RWPE1 (cell line): ENCODE measurements at regions not wholly inside any gene's neighbourhood (a gene's known extent, or its start where the extent isn't known, plus 50 kb on each side); places are given as distances from the start of the nearest gene placed in this dataset.

Source experiments
- CTCF ChIA-PET: fragments of 350-600 bp; sonication (Branson Sonifier 250); formaldehyde crosslinking; extraction: SDS; loops from one replicate; lab custom pipeline; 2021; lab: Yijun Ruan, JAX
- POLR2A ChIA-PET: fragments of 400-600 bp; formaldehyde crosslinking; extraction: SDS; loops from one replicate; lab custom pipeline; 2020; ENCODE audit warnings: antibody characterized with exemption; ENCODE audit not compliant: low non-redundant PET; lab: Yijun Ruan, JAX
- DNase-seq: peaks from one replicate; pipeline ENCODE4 v3.0.0; 2012; ENCODE audit warnings: low spot score
- H3K27ac ChIP-seq: fragments of 450-650 bp; 2 replicates; pipeline ENCODE4 v1.5.1; 2017
- TF ChIP-seq, protein P1 (sequence below): fragments of 450-650 bp; conservative IDR thresholded peaks from 2 replicates; pipeline ENCODE4 v1.5.1; 2017; ENCODE audit warnings: low read depth, mild to moderate bottlenecking

DNA sequence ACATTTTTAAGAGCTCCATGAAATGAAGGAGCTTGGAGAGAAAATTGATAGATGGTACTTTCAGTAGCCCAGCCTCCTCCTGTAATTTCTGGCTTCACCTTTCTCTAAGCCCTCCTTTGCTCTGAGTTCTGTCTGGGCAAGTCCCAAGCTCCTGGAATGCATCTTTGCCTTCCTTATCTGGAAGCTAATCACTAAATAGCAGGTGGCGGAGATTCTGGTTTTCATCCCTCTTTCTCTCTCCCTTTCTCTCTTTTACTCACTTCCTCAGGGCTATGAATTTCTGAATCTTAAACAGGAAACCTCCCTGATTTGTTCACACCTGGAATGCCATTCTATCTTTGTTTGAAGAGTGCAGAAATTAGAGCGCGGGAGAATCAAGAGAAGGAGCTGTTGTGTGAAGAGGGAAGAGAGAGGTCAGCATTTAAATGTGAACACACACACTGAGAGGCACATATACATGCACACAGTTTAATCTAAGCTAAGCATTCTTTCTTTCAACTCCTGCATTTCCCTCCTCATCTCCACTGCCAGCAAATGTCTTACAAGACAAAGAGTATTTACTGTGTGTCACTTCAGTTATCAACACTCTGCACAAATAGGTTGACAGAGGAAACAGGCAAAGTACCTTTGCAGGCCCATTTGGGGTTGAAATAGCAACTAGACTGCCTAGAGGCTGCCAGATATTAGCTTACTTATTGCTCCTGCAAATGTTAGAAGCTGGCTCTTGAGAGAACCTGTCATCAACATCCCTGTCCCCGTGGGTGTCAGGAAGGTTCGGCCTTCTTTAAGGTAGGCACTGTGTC is 199.4 kb upstream of the CAMK1G start:
- ChIA-PET POLR2A (interaction anchor here (0.6 to 2.8 kb wide), 8 partner anchors 13 to 49 kb away, joined by 3 to 21 read pairs (median 4); no protein-coding TSS in a partner anchor), CTCF (interaction anchor here (0.7 to 1.8 kb wide), 3 partner anchors 29 to 1252 kb away, joined by 3 to 7 read pairs (median 4); no protein-coding TSS in a partner anchor)
- peak; percentile 48 for DNase-seq
- TF ChIP-seq, protein P1, sequence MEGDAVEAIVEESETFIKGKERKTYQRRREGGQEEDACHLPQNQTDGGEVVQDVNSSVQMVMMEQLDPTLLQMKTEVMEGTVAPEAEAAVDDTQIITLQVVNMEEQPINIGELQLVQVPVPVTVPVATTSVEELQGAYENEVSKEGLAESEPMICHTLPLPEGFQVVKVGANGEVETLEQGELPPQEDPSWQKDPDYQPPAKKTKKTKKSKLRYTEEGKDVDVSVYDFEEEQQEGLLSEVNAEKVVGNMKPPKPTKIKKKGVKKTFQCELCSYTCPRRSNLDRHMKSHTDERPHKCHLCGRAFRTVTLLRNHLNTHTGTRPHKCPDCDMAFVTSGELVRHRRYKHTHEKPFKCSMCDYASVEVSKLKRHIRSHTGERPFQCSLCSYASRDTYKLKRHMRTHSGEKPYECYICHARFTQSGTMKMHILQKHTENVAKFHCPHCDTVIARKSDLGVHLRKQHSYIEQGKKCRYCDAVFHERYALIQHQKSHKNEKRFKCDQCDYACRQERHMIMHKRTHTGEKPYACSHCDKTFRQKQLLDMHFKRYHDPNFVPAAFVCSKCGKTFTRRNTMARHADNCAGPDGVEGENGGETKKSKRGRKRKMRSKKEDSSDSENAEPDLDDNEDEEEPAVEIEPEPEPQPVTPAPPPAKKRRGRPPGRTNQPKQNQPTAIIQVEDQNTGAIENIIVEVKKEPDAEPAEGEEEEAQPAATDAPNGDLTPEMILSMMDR = no peak
- peak overlapping the region; percentile 87 for H3K27ac ChIP-seq

DNA sequence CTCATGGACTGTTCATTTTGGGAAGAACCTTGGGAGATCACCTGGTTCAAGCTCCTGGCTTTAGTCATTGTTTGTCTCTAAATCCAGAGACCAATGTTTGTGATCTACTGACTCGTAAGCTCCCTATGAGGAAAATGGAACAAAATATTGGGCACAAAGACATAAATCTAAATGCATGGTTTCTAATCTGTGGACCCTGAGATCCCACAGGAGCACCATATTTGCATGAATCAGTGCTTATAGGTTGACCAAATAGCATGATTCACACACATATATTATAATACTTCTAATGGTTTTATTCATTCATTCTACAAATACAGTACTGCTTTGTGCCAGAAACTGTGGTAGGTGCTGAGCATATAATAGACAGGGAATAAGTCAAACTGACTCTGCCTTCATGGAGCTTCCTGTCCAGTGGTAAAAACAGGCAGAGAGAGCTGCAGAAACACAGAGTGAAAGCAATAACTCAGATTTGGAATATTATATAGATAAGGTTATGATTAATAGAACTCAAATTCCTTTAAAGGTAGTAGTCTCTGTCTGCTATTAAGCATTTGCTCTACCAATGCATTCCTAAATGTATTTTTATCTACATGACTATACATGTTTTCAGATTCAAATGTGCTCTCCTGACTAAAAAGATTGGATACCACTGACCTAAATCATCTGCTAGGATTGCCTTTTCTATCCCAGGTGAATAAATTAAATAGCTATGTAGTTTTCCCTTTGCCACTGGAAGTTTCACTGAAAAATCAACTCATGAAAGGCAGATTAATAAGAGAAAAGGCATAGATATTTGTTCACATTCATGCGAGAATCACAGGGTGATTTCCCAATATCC is 198.6 kb upstream of the CAMK1G start:
- TF ChIP-seq, protein P1 = no peak
- POLR2A ChIA-PET = interaction anchor here (0.6 to 2.8 kb wide), 4 partner anchors 13 to 48 kb away, joined by 3 to 21 read pairs (median 4); no protein-coding TSS in a partner anchor

DNA sequence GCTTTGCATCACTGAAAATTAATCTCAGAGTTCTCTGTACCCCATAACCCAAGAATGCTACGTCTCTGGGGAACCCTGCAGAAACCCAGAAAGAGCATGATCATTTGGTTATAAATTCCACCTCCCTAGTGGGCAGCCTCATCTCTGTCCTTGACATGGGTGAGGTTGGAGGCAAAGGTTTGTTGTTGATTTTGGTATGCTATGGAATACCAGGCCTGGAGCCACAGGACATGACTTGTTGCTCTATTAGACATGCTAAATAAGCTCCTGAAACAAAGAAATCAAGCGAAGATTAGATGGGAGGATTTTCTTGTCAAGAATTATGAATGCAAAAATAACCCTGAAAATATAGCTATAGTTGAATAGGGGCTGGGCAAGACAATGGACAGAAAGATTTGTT is 197.4 kb upstream of the CAMK1G start:
- TF ChIP-seq, protein P1 = no peak
- CTCF ChIA-PET = no interaction called here
- no peak overlapping the region for H3K27ac ChIP-seq
- no peak for DNase-seq
- POLR2A ChIA-PET = interaction anchor here (0.6 kb wide), 2 partner anchors 43 to 177 kb away, joined by 3 read pairs; no protein-coding TSS in a partner anchor

More for the DNA sequence above, 198.6 kb upstream of the CAMK1G start:
- peak; percentile 41 for DNase-seq
- H3K27ac ChIP-seq = peak overlapping the region; percentile 87; the same call in 1 of the 2 replicates
- CTCF ChIA-PET = interaction anchor here (1.1 to 1.8 kb wide), 2 partner anchors 30 to 43 kb away, joined by 3 to 7 read pairs; no protein-coding TSS in a partner anchor

DNA sequence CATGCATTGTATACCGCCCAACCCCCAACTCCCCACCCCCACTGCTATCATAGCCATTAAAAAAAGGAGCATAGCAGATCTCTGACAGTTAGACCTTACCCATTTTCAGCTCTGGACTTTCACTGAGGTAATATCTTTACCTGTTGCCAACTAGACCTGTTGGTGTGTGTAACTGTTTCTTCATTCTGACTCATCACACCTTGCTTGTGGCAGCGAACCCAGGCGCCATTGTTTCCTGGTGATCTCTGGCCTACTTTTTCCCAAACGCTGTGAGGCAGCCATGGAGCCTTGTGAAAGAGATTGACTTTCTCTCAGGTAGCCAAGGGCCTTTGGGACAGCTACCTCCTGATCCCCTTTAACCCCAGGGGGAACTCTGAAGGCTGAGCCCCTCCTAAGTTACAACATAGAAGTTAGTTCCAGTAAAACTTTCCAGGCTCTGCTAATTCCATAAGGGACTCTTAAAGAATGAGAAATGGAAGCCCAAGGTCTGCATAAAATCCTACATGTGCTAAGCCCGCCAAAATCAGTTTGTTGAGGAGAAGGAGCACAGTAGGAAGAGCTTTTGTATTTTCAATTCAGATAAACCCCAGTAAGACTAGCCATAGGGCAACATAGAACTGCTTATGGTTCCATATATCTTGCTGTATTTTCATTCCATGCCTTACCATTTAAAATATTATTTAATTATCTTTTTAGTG is 196.1 kb upstream of the CAMK1G start:
- POLR2A ChIA-PET = interaction anchor here (1.4 kb wide), 1 partner anchor 41 kb away, joined by 3 read pairs; no protein-coding TSS in a partner anchor
- DNase-seq = peak; percentile 61
- CTCF ChIA-PET = interaction anchor here (0.8 kb wide), 1 partner anchor 158 kb away, joined by 3 read pairs; no protein-coding TSS in a partner anchor
- H3K27ac ChIP-seq = peak overlapping the region; percentile 77
- TF ChIP-seq, protein P1 = no peak

DNA sequence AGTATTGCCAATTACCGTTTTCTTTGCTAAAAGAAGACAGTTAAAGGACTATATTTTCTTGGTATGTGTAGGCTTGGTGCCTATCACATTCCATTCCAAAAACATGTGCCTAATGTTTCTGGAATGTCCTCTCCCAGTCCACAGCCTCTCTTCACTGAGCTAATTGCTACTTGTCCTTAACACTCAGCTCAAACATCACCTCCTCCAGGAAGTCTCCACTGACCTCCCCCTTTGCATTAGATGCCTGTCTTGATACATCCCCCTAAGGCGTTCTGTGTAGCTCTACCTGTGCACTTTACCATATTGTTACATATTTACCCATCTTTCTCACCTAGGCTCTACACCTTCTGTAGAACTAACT is 195.6 kb upstream of the CAMK1G start:
- H3K27ac ChIP-seq = no peak overlapping the region
- DNase-seq = peak; percentile 34
- ChIA-PET POLR2A (interaction anchor here (1.4 kb wide), 1 partner anchor 40 kb away, joined by 3 read pairs; no protein-coding TSS in a partner anchor), CTCF (no interaction called here)
- TF ChIP-seq, protein P1 = no peak
